OCI-M2 (cell line): ENCODE measurements at regions not wholly inside any gene's neighbourhood (a gene's known extent, or its start where the extent isn't known, plus 50 kb on each side); places are given as distances from the start of the nearest gene placed in this dataset.
"Not testable (repeated sequence)": the region's sequence is repeated elsewhere in the genome, so short reads cannot be mapped to it uniquely, and the experiment has no call there.

Experiments
- DNase-seq: peaks from one replicate; lab custom pipeline; 2025; ENCODE audit not compliant: unreplicated experiment; lab: John Stamatoyannopoulos, UW

GRCh38 chr2:83899271-83899670 is 559.8 kb downstream of the SUCLG1 start:
- no peak for DNase-seq

- DNase-seq, result no peak
Measured at GRCh38 chr2:83894976-83895375, 564.1 kb downstream of the SUCLG1 start.

- DNase-seq, result no peak
Measured at GRCh38 chr2:83887757-83888156, 571.3 kb downstream of the SUCLG1 start.

GRCh38 chr2:83879127-83879526 is 580.0 kb downstream of the SUCLG1 start:
- no peak for DNase-seq

GRCh38 chr2:83877261-83877660 is 581.8 kb downstream of the SUCLG1 start:
- not testable (repeated sequence) for DNase-seq

- DNase-seq, result no peak
Measured at GRCh38 chr2:83874712-83875430, 584.2 kb downstream of the SUCLG1 start.

GRCh38 chr2:83874066-83874465 is 585.0 kb downstream of the SUCLG1 start:
- no peak for DNase-seq

GRCh38 chr2:83873110-83873509 is 586.0 kb downstream of the SUCLG1 start:
- DNase-seq, result no peak

- DNase-seq, result no peak
Measured at GRCh38 chr2:83866211-83866610, 592.9 kb downstream of the SUCLG1 start.

GRCh38 chr2:83862600-83862999 is 596.5 kb downstream of the SUCLG1 start:
- DNase-seq, result no peak

GRCh38 chr2:83860320-83860719 is 598.8 kb downstream of the SUCLG1 start:
- DNase-seq, result no peak

- DNase-seq, result no peak
Measured at GRCh38 chr2:83859553-83859952, 599.5 kb downstream of the SUCLG1 start.

GRCh38 chr2:83851066-83851465 is 608.0 kb downstream of the SUCLG1 start:
- DNase-seq, result no peak

- no peak for DNase-seq
Measured at GRCh38 chr2:83850071-83850725, 608.9 kb downstream of the SUCLG1 start.

- no peak for DNase-seq
Measured at GRCh38 chr2:83844490-83844889, 614.6 kb downstream of the SUCLG1 start.

GRCh38 chr2:83842421-83842820 is 616.7 kb downstream of the SUCLG1 start:
- DNase-seq, result no peak

- no peak for DNase-seq
Measured at GRCh38 chr2:83837823-83838222, 621.3 kb downstream of the SUCLG1 start.

GRCh38 chr2:83827618-83828017 is 631.5 kb downstream of the SUCLG1 start:
- DNase-seq, result no peak

- no peak for DNase-seq
Measured at GRCh38 chr2:83826577-83826976, 632.5 kb downstream of the SUCLG1 start.

GRCh38 chr2:83823229-83823628 is 635.9 kb downstream of the SUCLG1 start:
- DNase-seq, result no peak

- no peak for DNase-seq
Measured at GRCh38 chr2:83817511-83817910, 641.6 kb downstream of the SUCLG1 start.

GRCh38 chr2:83808878-83809277 is 650.2 kb downstream of the SUCLG1 start:
- DNase-seq, result no peak

- DNase-seq, result no peak
Measured at GRCh38 chr2:83802604-83803003, 656.5 kb downstream of the SUCLG1 start.
